SK-N-SH treated with all-trans-retinoic acid at 6 μM for 48 hours (cell line): ENCODE measurements at regions not wholly inside any gene's neighbourhood (a gene's known extent, or its start where the extent isn't known, plus 50 kb on each side); places are given as distances from the start of the nearest gene placed in this dataset.

Source experiments
- ATAC-seq: fragments of 200-7000 bp; cut with Tn5 transposase; 3 replicates; pipeline ENCODE4 v1.9.1; 2020; ENCODE audit warnings: mild to moderate bottlenecking, moderate library complexity
- ARNTL ChIP-seq: fragments of 450-650 bp; formaldehyde crosslinking; IDR thresholded peaks from 2 replicates; pipeline ENCODE4 v1.5.0; 2020; ENCODE audit warnings: low read depth, mild to moderate bottlenecking, moderate library complexity, borderline replicate concordance
- BACH2 ChIP-seq: fragments of 250-450 bp; sonication (Bioruptor Pico); IDR thresholded peaks from 2 replicates; pipeline ENCODE4 v1.9.0; 2021; ENCODE audit warnings: mild to moderate bottlenecking, borderline replicate concordance
- CSDC2 ChIP-seq: fragments of 250-450 bp; sonication (Bioruptor Pico); IDR thresholded peaks from 2 replicates; pipeline ENCODE4 v1.5.0; 2020; ENCODE audit warnings: mild to moderate bottlenecking, moderate library complexity
- ESRRG ChIP-seq: fragments of 250-450 bp; sonication (Bioruptor Pico); IDR thresholded peaks from 2 replicates; pipeline ENCODE4 v1.6.1; 2021; ENCODE audit warnings: mild to moderate bottlenecking
- GLIS3 ChIP-seq: fragments of 250-450 bp; sonication (Bioruptor Pico); IDR thresholded peaks from 2 replicates; pipeline ENCODE4 v1.5.0; 2020; ENCODE audit warnings: mild to moderate bottlenecking, moderate library complexity
- ISL1 ChIP-seq: fragments of 250-450 bp; sonication (Bioruptor Pico); IDR thresholded peaks from 2 replicates; pipeline ENCODE4 v2.1.2; 2022; ENCODE audit warnings: mild to moderate bottlenecking, moderate library complexity
- OSR1 ChIP-seq: fragments of 250-450 bp; sonication (Bioruptor Pico); IDR thresholded peaks from 2 replicates; pipeline ENCODE4 v1.8.0; 2022; ENCODE audit warnings: moderate library complexity, mild to moderate bottlenecking, inconsistent platforms
- PATZ1 ChIP-seq: fragments of 250-450 bp; sonication (Bioruptor Pico); IDR thresholded peaks from 2 replicates; pipeline ENCODE4 v1.8.0; 2020; ENCODE audit warnings: mild to moderate bottlenecking, moderate library complexity, borderline replicate concordance
- PPARA ChIP-seq: fragments of 250-450 bp; sonication (Bioruptor Pico); IDR thresholded peaks from 2 replicates; pipeline ENCODE4 v1.5.0; 2020; ENCODE audit warnings: mild to moderate bottlenecking, borderline replicate concordance
- RARB ChIP-seq: fragments of 250-450 bp; sonication (Bioruptor Pico); IDR thresholded peaks from 2 replicates; pipeline ENCODE4 v1.8.0; 2021; ENCODE audit warnings: mild to moderate bottlenecking, moderate library complexity
- SNAI2 ChIP-seq: fragments of 250-450 bp; sonication (Bioruptor Pico); IDR thresholded peaks from 2 replicates; pipeline ENCODE4 v1.5.0; 2020; ENCODE audit warnings: mild to moderate bottlenecking, moderate library complexity
- TCF4 ChIP-seq: fragments of 250-450 bp; sonication (Bioruptor Pico); IDR thresholded peaks from 2 replicates; pipeline ENCODE4 v1.8.0; 2021; ENCODE audit warnings: mild to moderate bottlenecking, moderate library complexity, borderline replicate concordance
- TOX ChIP-seq: fragments of 250-450 bp; sonication (Bioruptor Pico); IDR thresholded peaks from 2 replicates; pipeline ENCODE4 v1.8.0; 2021; ENCODE audit warnings: mild to moderate bottlenecking, moderate library complexity, borderline replicate concordance
- ZC3H10 ChIP-seq: fragments of 250-450 bp; sonication (Bioruptor Pico); IDR thresholded peaks from 2 replicates; pipeline ENCODE4 v1.5.1; 2021; ENCODE audit warnings: mild to moderate bottlenecking, moderate library complexity
- ZFP3 ChIP-seq: fragments of 250-450 bp; sonication (Bioruptor Pico); IDR thresholded peaks from 2 replicates; pipeline ENCODE4 v1.5.0; 2020; ENCODE audit warnings: mild to moderate bottlenecking, moderate library complexity
- ZFP30 ChIP-seq: fragments of 450-650 bp; formaldehyde crosslinking; IDR thresholded peaks from 2 replicates; pipeline ENCODE4 v1.5.0; 2022; ENCODE audit warnings: mild to moderate bottlenecking, moderate library complexity
- ZNF565 ChIP-seq: fragments of 450-650 bp; formaldehyde crosslinking; conservative IDR thresholded peaks from 2 replicates; pipeline ENCODE4 v1.5.0; 2020; ENCODE audit warnings: low read depth, mild to moderate bottlenecking, moderate library complexity
- ZNF70 ChIP-seq: fragments of 450-650 bp; formaldehyde crosslinking; IDR thresholded peaks from 2 replicates; pipeline ENCODE4 v1.5.0; 2020; ENCODE audit warnings: mild to moderate bottlenecking, moderate library complexity
- TF ChIP-seq, protein P1 (sequence below): fragments of 250-450 bp; sonication (Bioruptor Pico); IDR thresholded peaks from 2 replicates; pipeline ENCODE4 v1.5.0; 2020; ENCODE audit warnings: mild to moderate bottlenecking, moderate library complexity
- TF ChIP-seq, protein P2 (sequence below): fragments of 250-450 bp; sonication (Bioruptor Pico); IDR thresholded peaks from 2 replicates; pipeline ENCODE4 v1.8.0; 2021; ENCODE audit warnings: low read depth, mild to moderate bottlenecking, moderate library complexity, borderline replicate concordance

DNA sequence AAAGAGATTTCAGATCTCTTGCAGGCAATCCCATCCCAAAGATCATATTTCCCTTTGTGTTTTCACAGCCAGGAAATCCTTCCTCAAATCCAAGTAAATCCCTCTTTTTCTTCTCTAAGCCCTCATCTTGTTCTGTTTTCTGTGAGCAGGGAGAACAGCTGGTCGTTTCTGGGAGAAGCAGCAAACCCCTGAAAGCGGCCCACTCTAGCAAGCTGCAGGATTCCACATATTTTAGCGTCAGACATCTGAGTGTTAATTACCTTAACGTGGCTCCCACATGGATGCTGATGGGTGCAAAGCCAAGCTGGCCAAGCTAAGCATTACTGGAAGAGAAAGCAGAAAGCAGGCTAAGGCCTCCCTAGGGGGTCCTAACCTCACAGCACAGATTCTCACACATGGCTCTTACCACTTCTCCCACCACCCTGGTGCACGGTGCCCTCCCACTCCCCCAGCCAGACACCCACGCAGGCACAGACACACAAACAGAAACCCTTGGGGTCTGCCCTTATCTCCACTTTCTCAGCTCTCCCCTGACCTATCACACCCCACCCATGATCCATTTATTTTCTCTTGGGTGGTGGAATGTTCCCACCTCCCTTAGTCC, 551.0 kb upstream of the AUTS2 start (continued):
- TF ChIP-seq PATZ1 (no peak), ZC3H10 (CRISPR knock-in tag) (no peak), ZNF70 (CRISPR knock-in tag) (no peak), ARNTL (CRISPR knock-in tag) (no peak)
- TF ChIP-seq, all 23 proteins: peak for 0

DNA sequence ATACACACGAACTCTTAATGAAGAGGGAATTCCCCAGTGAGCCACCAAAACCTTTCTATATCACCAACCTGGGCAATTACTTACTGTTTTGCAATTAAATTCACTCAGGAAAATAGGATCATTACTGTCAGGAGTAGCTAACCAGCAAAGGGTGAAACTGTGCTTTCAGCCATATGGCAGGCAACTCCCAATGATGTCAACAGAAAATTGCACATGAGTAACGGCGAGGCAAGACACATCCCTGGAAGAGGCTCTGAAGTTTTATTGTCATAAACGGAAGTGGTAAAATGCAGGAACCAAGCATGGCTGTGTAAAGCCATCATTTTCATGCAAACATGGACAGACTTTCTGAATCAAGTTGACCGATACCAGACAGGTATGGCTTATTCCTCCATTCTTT, 548.9 kb upstream of the AUTS2 start:
- TF ChIP-seq ZNF70 (CRISPR knock-in tag) (no peak), PATZ1 (no peak), CSDC2 (CRISPR knock-in tag) (no peak), RARB (CRISPR knock-in tag) (no peak), ARNTL (CRISPR knock-in tag) (no peak), TCF4 (no peak), OSR1 (CRISPR knock-in tag) (no peak), BACH2 (CRISPR knock-in tag) (no peak), PPARA (CRISPR knock-in tag) (no peak), ISL1 (CRISPR knock-in tag) (no peak), ZC3H10 (CRISPR knock-in tag) (no peak), ESRRG (CRISPR knock-in tag) (no peak), TOX (CRISPR knock-in tag) (no peak), ZFP30 (CRISPR knock-in tag) (no peak), ZNF565 (no peak), ZFP3 (CRISPR knock-in tag) (no peak), GLIS3 (CRISPR knock-in tag) (no peak)
- TF ChIP-seq, protein P1, sequence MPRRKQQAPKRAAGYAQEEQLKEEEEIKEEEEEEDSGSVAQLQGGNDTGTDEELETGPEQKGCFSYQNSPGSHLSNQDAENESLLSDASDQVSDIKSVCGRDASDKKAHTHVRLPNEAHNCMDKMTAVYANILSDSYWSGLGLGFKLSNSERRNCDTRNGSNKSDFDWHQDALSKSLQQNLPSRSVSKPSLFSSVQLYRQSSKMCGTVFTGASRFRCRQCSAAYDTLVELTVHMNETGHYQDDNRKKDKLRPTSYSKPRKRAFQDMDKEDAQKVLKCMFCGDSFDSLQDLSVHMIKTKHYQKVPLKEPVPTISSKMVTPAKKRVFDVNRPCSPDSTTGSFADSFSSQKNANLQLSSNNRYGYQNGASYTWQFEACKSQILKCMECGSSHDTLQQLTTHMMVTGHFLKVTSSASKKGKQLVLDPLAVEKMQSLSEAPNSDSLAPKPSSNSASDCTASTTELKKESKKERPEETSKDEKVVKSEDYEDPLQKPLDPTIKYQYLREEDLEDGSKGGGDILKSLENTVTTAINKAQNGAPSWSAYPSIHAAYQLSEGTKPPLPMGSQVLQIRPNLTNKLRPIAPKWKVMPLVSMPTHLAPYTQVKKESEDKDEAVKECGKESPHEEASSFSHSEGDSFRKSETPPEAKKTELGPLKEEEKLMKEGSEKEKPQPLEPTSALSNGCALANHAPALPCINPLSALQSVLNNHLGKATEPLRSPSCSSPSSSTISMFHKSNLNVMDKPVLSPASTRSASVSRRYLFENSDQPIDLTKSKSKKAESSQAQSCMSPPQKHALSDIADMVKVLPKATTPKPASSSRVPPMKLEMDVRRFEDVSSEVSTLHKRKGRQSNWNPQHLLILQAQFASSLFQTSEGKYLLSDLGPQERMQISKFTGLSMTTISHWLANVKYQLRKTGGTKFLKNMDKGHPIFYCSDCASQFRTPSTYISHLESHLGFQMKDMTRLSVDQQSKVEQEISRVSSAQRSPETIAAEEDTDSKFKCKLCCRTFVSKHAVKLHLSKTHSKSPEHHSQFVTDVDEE (CRISPR knock-in tag), result no peak
- TF ChIP-seq, protein P2, sequence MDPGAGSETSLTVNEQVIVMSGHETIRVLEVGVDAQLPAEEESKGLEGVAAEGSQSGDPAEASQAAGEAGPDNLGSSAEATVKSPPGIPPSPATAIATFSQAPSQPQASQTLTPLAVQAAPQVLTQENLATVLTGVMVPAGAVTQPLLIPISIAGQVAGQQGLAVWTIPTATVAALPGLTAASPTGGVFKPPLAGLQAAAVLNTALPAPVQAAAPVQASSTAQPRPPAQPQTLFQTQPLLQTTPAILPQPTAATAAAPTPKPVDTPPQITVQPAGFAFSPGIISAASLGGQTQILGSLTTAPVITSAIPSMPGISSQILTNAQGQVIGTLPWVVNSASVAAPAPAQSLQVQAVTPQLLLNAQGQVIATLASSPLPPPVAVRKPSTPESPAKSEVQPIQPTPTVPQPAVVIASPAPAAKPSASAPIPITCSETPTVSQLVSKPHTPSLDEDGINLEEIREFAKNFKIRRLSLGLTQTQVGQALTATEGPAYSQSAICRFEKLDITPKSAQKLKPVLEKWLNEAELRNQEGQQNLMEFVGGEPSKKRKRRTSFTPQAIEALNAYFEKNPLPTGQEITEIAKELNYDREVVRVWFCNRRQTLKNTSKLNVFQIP, result no peak
- ATAC-seq, result no peak

DNA sequence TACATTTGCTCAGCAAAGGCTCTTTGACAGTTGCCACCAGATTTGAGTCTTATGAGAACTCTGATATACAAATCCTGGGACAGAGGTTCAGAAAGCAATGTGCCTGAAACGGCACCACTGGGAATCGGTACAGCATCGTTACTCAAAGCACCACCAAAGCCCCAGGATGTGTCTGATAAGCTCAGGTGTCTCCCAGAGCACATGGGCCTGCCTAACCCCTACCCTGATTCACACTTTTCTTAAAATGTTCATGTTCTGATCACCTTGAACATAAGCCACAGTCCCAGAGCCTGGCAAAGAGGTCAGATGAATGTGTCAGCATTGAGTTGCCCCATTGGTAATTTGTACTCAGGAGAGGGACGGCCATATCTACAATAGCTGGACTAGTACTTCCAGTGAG, 545.8 kb upstream of the AUTS2 start:
- no peak for ATAC-seq
- TF ChIP-seq ZC3H10 (CRISPR knock-in tag) (no peak), SNAI2 (CRISPR knock-in tag) (no peak), OSR1 (CRISPR knock-in tag) (no peak), PATZ1 (no peak), ZFP30 (CRISPR knock-in tag) (no peak), TOX (CRISPR knock-in tag) (no peak), ZNF70 (CRISPR knock-in tag) (no peak), PPARA (CRISPR knock-in tag) (no peak), GLIS3 (CRISPR knock-in tag) (no peak), CSDC2 (CRISPR knock-in tag) (no peak), ISL1 (CRISPR knock-in tag) (no peak), ZNF565 (no peak), ESRRG (CRISPR knock-in tag) (no peak)
- TF ChIP-seq, protein P1 (CRISPR knock-in tag), result no peak
- TF ChIP-seq, protein P2, result no peak
